ENCODE measurements at regions not wholly inside any gene's neighbourhood (a gene's known extent, or its start where the extent isn't known, plus 50 kb on each side); places are given as distances from the start of the nearest gene placed in this dataset.
"Not testable (repeated sequence)": the region's sequence is repeated elsewhere in the genome, so short reads cannot be mapped to it uniquely, and the experiment has no call there.

- no peak for DNase-seq
These were observed 343.4 kb upstream of the USP15 start for GRCh38 chr12:61916831-61917230.

GRCh38 chr12:61919686-61920085 is 340.5 kb upstream of the USP15 start:
- no peak for DNase-seq

DNA sequence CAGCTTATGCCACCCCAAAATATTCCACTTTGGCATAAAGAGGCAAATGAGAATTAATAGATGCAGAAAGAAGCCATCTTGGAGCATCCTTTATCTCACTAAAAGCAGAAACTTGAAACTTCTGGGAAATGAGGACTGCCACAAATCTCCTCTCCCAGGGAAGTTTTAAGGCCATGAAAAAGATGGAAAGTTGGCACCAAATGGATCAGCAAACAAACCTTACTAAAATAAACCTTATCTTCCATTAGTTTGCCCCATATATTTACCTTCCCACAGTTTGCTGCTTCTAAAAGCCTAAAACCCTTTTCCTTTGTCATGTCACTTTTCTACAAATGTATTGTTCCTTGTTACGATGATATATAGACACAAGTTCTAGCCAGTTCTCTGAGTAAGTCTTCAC is 340.0 kb upstream of the USP15 start:
- DNase-seq: no peak

DNA sequence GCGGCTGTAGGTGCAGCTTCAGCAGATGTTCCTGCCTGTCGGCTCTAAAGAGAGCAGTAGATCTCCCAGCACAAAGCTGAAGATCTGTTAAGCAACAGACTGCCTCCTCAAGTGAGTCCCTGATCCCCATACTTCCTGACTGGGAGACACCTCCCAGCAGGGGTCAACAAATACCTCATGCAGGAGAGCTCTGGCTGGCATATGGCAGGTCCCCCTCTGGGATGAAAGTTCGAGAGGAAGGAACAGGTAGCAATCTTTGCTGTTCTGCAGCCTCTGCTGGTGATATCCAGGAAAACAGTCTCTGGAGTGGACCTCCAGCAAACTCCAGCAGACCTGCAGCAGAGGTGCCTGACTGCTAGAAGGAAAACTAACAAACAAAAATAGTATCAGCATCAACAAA is 337.1 kb upstream of the USP15 start:
- no peak for DNase-seq

DNA sequence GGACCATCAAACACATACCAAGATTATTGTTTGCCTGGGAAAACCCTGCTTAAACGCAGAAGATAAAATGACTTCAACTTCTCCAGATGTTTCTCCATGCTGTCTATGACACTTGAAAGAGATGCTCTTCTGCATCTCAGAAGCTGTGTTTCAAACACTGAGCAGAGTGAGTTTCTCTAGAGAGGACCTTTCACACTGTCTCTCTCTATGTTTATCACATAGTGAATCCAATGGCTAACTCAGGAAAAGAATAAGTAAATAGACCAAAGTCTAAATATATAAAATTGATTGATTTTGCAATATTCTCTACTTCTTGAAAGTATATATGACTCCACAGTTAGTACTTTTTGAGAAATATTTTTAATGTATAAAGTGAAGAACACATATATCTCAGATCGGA is 325.6 kb upstream of the USP15 start:
- no peak for DNase-seq

GRCh38 chr12:61939977-61940376 is 320.2 kb upstream of the USP15 start:
- DNase-seq: no peak

DNA sequence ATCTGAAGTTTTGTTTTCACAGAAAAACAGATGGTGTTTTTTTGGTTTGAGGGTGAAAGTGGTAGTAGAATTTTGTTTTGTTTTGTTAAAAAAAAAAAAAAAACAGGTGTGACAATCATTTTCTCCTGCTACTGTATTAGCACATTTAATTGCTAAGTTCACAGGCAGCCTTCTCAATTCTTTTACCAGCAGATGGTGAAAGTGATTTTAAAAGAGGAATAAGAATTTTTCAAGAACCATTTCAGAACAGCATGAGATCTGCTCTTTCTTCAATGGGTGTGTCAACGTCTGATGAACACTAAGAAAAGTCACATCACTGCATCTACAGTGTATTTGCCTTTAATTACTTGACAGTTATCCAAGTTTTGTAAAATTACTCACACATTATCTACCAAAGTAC is 303.7 kb upstream of the USP15 start:
- DNase-seq: no peak

- DNase-seq: no peak
These were observed 285.7 kb upstream of the USP15 start for GRCh38 chr12:61974461-61974860.

- no peak for DNase-seq
These were observed 274.4 kb upstream of the USP15 start for GRCh38 chr12:61985830-61986229.

GRCh38 chr12:61987173-61987572 is 273.0 kb upstream of the USP15 start:
- DNase-seq: no peak

DNA sequence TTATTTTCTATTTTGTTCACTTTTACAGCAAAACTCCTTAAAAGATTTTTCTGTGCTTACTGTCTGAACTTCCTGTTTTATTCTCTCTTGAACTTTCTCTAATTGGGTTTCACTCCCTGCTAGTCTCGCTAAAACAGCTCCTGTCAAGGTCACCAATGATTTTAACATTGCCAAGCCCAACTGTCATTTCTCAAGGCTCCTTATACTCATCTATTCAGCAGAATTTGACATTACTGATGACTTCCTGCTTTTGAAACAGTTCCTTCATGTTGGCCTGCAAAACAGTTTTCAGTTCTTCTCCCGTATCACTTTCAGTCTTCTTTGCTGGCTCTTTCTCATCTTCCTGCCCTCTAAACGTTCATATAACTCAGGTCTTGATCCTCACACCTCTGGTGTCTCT is 268.5 kb upstream of the USP15 start:
- no peak for DNase-seq

- DNase-seq: peak; percentile 26
These were observed 266.4 kb upstream of the USP15 start for GRCh38 chr12:61993734-61994345.

GRCh38 chr12:61996717-61997116 is 263.5 kb upstream of the USP15 start:
- no peak for DNase-seq

DNA sequence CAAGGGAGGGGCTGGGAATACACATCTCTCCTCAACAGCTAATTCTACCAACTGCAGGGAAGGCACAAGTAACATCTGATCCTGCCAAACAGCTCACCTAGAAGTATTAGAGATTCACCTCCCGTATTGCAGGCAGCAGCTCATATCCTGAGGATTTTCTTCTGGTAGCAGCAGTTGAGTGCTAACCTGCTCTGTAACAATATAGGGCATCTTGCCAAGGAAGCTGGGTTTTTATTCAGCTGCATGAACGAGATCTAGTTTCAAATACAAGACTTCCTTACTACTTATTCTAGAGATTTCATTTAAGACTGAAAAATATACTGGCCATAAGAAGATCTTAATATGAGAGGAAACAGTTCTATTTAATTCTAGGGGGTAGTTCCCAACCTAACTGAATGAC is 261.4 kb upstream of the USP15 start:
- DNase-seq: no peak

GRCh38 chr12:61999311-61999710 is 260.9 kb upstream of the USP15 start:
- DNase-seq: no peak

DNA sequence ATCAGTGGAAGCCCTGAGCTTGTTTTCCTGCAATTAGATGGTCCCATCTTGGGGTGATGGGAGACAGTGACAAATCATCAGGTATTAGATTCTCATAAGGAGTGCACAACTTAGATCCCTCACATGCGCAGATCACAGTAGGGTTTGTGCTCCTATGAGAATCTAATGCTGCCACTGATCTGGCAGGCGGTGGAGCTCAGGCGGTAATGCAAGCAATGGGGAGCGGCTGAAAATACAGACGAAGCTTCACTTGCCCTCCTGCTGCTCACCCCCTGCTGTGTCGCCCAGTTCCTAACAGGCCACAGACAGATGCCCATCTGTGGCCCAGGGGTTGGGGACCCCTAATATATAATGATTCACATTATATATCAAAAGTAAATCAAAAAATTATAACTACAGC is 258.8 kb upstream of the USP15 start:
- DNase-seq: no peak

- DNase-seq: no peak
These were observed 257.0 kb upstream of the USP15 start for GRCh38 chr12:62003226-62003625.

DNA sequence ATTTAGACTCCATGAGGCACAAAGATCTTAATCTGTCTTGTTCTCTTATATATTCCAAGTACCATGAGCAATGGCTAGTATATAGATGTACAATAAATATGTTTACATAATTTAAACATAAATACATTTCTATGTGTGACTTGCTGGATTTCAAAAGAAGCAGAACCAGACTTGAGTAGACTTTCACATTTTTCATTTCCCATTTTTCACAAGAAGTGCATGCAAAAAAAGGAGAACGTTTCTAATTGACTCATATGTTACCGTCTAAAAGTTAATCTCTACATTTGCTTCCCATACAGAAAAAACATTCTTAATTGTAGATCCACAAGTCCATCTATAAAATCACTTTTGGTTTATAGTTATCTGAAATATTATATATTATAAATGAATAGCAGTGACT is 256.5 kb upstream of the USP15 start:
- no peak for DNase-seq

- no peak for DNase-seq
These were observed 254.6 kb upstream of the USP15 start for GRCh38 chr12:62005615-62006014.

DNA sequence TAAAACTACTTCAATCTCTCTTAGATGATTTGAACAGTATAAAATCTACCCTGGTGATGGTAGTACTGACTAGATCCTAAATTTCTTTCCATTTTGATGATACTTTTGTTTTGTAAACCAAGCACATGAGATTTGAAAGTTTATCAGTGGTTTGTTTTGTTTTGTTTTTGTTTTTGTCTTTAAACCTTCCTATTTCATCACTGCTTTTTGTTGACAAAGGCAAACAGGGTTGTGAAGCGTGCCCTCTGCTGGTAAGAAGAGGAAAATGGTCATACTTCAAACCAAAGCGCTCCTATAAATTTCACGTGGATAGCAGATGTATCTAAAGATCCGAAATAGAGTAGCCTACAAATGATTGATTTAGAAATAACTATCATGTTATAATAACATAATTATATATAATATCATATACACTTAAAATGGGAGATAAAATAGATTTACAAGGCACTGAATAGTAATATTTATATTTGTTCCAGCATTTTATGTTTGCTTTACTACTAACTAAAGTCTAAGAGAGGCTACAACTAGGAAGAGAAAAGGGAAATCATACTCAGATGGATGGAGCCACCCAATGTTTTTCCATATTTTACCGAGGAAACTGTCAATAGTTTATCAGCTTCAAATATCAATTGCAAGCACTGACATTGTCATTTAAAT is 254.0 kb upstream of the USP15 start:
- DNase-seq: peak; percentile 34

- DNase-seq: no peak
These were observed 251.5 kb upstream of the USP15 start for GRCh38 chr12:62008703-62009102.

DNA sequence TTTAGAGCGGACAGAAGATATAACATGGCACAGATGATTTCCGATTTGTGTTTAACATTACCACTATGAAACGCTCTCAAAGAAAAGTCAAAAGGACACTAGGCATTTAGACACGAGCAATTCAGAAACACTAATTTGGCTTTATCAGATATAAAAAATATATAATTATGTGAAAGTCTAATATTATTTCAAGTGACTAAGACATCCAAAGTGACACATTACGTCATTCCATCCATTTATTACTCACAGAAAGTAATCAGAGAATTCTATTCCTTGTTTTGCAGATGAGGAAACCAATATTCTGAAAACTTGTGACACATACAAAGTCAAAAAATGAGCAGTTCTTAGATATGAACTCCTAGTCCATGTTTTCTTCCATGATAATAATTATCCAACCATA is 250.8 kb upstream of the USP15 start:
- no peak for DNase-seq

DNA sequence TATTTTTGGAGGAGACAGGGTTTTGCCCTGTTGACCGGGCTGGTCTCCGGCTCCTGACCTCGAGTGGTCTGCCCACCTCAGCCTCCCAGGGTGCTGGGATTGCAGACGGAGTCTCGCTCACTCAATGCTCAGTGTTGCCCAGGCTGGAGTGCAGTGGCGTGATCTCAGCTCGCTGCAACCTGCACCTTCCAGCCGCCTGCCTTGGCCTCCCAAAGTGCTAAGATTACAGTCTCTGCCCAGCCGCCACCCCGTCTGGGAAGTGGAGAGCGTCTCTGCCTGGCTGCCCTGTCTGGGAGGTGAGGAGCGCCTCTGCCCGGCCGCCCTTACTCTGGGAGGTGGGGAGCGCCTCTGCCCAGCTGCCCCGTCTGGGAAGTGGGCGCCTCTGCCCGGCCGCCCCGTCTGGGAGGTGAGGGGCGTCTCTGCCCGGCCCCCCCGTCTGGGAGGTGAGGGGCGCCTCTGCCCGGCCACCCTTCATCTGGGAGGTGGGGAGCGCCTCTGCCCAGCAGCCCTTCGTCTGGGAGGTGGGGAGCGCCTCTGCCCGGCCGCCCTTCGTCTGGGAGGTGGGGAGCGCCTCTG is 249.8 kb upstream of the USP15 start:
- DNase-seq: not testable (repeated sequence)

- not testable (repeated sequence) for DNase-seq
These were observed 249.2 kb upstream of the USP15 start for GRCh38 chr12:62010973-62011372.

Measured in left kidney (tissue), 1 donor.